GM13976 (cell line): ENCODE measurements at regions not wholly inside any gene's neighbourhood (a gene's known extent, or its start where the extent isn't known, plus 50 kb on each side); places are given as distances from the start of the nearest gene placed in this dataset.

Experiments
- DNase-seq: peaks from one replicate; pipeline ENCODE4 v3.0.0; 2012; ENCODE audit warnings: low spot score
- CTCF ChIP-seq: IDR thresholded peaks from 2 replicates; pipeline ENCODE4 v1.5.1; 2012; ENCODE audit warnings: borderline replicate concordance, mild to moderate bottlenecking; ENCODE audit not compliant: insufficient read depth; ENCODE audit errors: extremely low read depth, missing control alignments, control extremely low read depth
- in situ Hi-C: fragments of 300-500 bp; cut with MboI; formaldehyde crosslinking; loops from one replicate; pipeline ENCODE4 v1.12.0; 2022; ENCODE audit warnings: low sequenced_read_pairs, mixed read lengths, inconsistent platforms; ENCODE audit not compliant: unreplicated experiment

- in situ Hi-C loops = no loop called here
- no peak for TF ChIP-seq CTCF
Measured at GRCh38 chr19:32240316-32240715, 105.1 kb upstream of the ZNF507 start.

GRCh38 chr19:32241306-32241705 lies 104.1 kb upstream of the ZNF507 start:
- in situ Hi-C loops = no loop called here
- no peak for DNase-seq
- TF ChIP-seq CTCF = no peak

More at GRCh38 chr19:32240316-32240715, 105.1 kb upstream of the ZNF507 start:
- DNase-seq = no peak

GRCh38 chr19:32241932-32242710 lies 103.3 kb upstream of the ZNF507 start:
- DNase-seq = no peak
- TF ChIP-seq CTCF = no peak
- in situ Hi-C loops = no loop called here

GRCh38 chr19:32246006-32246405 lies 99.4 kb upstream of the ZNF507 start:
- in situ Hi-C loops = no loop called here
- no peak for DNase-seq
- TF ChIP-seq CTCF = no peak

DNA sequence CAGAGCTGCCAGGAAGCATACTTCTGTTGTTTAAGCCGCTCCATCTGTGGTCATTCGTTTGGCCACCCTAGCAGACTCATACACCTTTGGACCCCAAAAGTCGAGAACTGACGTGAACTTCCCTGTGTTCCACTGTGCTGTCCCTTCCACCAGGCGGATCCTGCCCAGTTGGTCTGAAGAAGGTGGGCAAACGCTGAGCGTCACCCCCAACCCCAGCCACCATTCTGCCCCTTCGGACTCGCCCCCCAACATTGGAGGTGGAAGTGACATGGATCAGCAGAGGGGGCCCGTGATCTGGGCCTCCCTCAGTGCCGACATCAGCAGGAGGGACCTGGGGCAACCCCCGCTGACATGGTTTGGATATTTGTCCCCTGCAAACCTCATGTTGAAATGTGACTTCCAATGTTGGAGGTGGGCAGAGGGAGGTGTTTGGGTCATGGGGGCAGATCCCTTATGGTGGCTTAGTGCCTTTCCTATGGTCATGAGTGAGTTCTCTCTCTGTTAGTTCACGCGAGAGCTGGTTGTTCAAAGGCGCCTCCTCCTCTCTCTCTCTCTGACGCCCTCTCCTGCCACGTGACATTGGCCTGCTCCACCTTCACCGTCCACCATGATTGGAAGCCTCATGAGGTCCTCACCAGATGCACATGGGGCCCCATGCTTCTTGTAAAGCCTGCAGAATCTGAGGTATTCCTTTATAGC lies 93.6 kb upstream of the ZNF507 start:
- in situ Hi-C loops = no loop called here
- TF ChIP-seq CTCF = no peak
- no peak for DNase-seq

GRCh38 chr19:32252333-32252669 lies 93.1 kb upstream of the ZNF507 start:
- no peak for DNase-seq
- in situ Hi-C loops = no loop called here
- TF ChIP-seq CTCF = no peak
